Hepatocyte (in vitro differentiated cells): ENCODE measurements at regions not wholly inside any gene's neighbourhood (a gene's known extent, or its start where the extent isn't known, plus 50 kb on each side); places are given as distances from the start of the nearest gene placed in this dataset.

ENCODE experiments used
- DNase-seq: peaks from one replicate; pipeline ENCODE4 v3.0.0-alpha.2; 2016; ENCODE audit warnings: low spot score
- H2AFZ ChIP-seq: fragments of 200-600 bp; sonication (generic); 2 replicates; pipeline ENCODE4 v1.6.0; 2016; ENCODE audit warnings: antibody characterized with exemption, mild to moderate bottlenecking
- H3K27ac ChIP-seq: fragments of 200-600 bp; sonication (generic); 2 replicates; pipeline ENCODE4 v1.5.1; 2016; ENCODE audit warnings: mild to moderate bottlenecking
- H3K27me3 ChIP-seq: fragments of 200-600 bp; sonication (generic); 2 replicates; pipeline ENCODE4 v1.6.1; 2016
- H3K36me3 ChIP-seq: fragments of 200-600 bp; sonication (generic); replicated peaks from 2 replicates; pipeline ENCODE4 v1.5.1; 2016; ENCODE audit warnings: low read depth; ENCODE audit not compliant: insufficient read depth
- H3K4me1 ChIP-seq: fragments of 200-600 bp; sonication (generic); 2 replicates; pipeline ENCODE4 v1.5.1; 2016; ENCODE audit warnings: mild to moderate bottlenecking, moderate library complexity; ENCODE audit not compliant: insufficient read depth
- H3K4me2 ChIP-seq: fragments of 200-600 bp; sonication (generic); 2 replicates; pipeline ENCODE4 v1.6.0; 2016
- H3K4me3 ChIP-seq: fragments of 200-600 bp; sonication (generic); 2 replicates; pipeline ENCODE4 v1.5.1; 2016; ENCODE audit warnings: mild to moderate bottlenecking
- H3K79me2 ChIP-seq: fragments of 200-600 bp; sonication (generic); 2 replicates; pipeline ENCODE4 v1.6.0; 2017; ENCODE audit warnings: mild to moderate bottlenecking
- H3K9me2 ChIP-seq: fragments of 200-600 bp; sonication (generic); replicated peaks from 2 replicates; pipeline ENCODE4 v1.6.0; 2017; ENCODE audit warnings: mild to moderate bottlenecking; ENCODE audit not compliant: insufficient read depth
- H3K9me3 ChIP-seq: fragments of 200-600 bp; sonication (generic); 2 replicates; pipeline ENCODE4 v1.5.1; 2016; ENCODE audit warnings: low read depth, mild to moderate bottlenecking
- H4K20me1 ChIP-seq: fragments of 200-600 bp; sonication (generic); 2 replicates; pipeline ENCODE4 v1.6.0; 2016; ENCODE audit warnings: mild to moderate bottlenecking; ENCODE audit not compliant: insufficient read depth, poor library complexity, severe bottlenecking
- EZH2 ChIP-seq: fragments of 200-600 bp; sonication (generic); IDR thresholded peaks from 2 replicates; pipeline ENCODE4 v1.6.1; 2016; ENCODE audit warnings: antibody characterized with exemption, mild to moderate bottlenecking, borderline replicate concordance
- EZH2phosphoT487 ChIP-seq: fragments of 200-600 bp; sonication (generic); IDR thresholded peaks from one replicate; pipeline ENCODE4 v1.6.1; 2018; ENCODE audit warnings: antibody characterized with exemption, mild to moderate bottlenecking, low read depth, moderate library complexity; ENCODE audit not compliant: unreplicated experiment, severe bottlenecking
- WGBS: methylation state at CpG from one replicate; pipeline ENCODE4 v1.1.6; 2016; ENCODE audit warnings: low lambda C conversion rate; ENCODE audit errors: missing lambda C conversion rate; 5-methylcytosine and 5-hydroxymethylcytosine counted together
- TF ChIP-seq, protein P1 (sequence below): fragments of 200-600 bp; sonication (generic); IDR thresholded peaks from 2 replicates; pipeline ENCODE4 v1.5.1; 2016; ENCODE audit warnings: antibody characterized with exemption, mild to moderate bottlenecking; ENCODE audit not compliant: poor library complexity

- no peaks in the 10 kb centered on the region for H3K27me3 ChIP-seq
- H3K4me2 ChIP-seq: no peak overlapping the region
- H3K79me2 ChIP-seq: no peaks in the 10 kb centered on the region
- no peaks in the 10 kb centered on the region for H3K9me2 ChIP-seq
- H2AFZ ChIP-seq: no peak overlapping the region
- no peaks in the 10 kb centered on the region for H4K20me1 ChIP-seq
- TF ChIP-seq EZH2 (no peak), EZH2phosphoT487 (no peak)
- TF ChIP-seq, protein P1, sequence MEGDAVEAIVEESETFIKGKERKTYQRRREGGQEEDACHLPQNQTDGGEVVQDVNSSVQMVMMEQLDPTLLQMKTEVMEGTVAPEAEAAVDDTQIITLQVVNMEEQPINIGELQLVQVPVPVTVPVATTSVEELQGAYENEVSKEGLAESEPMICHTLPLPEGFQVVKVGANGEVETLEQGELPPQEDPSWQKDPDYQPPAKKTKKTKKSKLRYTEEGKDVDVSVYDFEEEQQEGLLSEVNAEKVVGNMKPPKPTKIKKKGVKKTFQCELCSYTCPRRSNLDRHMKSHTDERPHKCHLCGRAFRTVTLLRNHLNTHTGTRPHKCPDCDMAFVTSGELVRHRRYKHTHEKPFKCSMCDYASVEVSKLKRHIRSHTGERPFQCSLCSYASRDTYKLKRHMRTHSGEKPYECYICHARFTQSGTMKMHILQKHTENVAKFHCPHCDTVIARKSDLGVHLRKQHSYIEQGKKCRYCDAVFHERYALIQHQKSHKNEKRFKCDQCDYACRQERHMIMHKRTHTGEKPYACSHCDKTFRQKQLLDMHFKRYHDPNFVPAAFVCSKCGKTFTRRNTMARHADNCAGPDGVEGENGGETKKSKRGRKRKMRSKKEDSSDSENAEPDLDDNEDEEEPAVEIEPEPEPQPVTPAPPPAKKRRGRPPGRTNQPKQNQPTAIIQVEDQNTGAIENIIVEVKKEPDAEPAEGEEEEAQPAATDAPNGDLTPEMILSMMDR: no peak
- H3K9me3 ChIP-seq: no peaks in the 10 kb centered on the region
- no peak for DNase-seq
- H3K27ac ChIP-seq: no peak overlapping the region
- H3K4me3 ChIP-seq: no peak overlapping the region
- no peaks in the 10 kb centered on the region for H3K36me3 ChIP-seq
- 79% methylated on average over 2 of the region's 2 CpGs for WGBS
- no peaks in the 10 kb centered on the region for H3K4me1 ChIP-seq
These were observed 356.8 kb upstream of the C1orf87 start for GRCh38 chr1:60430375-60430774.

GRCh38 chr1:60428127-60428526, 354.6 kb upstream of the C1orf87 start:
- Histone ChIP-seq H2AFZ (no peak overlapping the region), H3K27me3 (no peaks in the 10 kb centered on the region), H3K79me2 (no peaks in the 10 kb centered on the region), H3K9me2 (no peaks in the 10 kb centered on the region), H3K27ac (no peak overlapping the region), H3K4me2 (no peak overlapping the region), H3K4me1 (no peaks in the 10 kb centered on the region), H3K9me3 (no peaks in the 10 kb centered on the region), H3K4me3 (no peak overlapping the region), H3K36me3 (no peaks in the 10 kb centered on the region), H4K20me1 (no peaks in the 10 kb centered on the region)
- peak; percentile 8 for DNase-seq
- TF ChIP-seq, protein P1: no peak
- TF ChIP-seq EZH2phosphoT487: no peak
- no peak for TF ChIP-seq EZH2
- 74% methylated on average over 4 of the region's 4 CpGs for WGBS

DNA sequence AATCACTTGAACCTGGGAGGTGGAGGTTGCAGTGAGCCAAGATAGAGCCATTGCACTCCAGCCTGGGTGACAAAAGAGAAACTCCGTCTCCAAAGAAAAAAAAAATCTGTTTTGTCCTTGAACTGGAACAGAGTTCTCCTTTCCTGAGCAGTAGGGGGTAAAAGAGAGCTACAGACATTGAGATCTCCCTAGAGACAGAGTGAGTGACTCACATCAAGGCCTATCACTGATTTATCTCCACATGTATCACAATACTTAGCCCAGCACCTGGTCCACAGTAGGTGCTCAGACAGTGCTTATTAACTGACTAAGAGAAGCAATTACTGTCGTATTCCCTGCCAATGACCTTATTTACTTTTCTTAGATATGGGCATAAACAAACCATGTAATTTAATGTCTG, 354.1 kb upstream of the C1orf87 start:
- H3K9me3 ChIP-seq: no peaks in the 10 kb centered on the region
- no peaks in the 10 kb centered on the region for H3K4me1 ChIP-seq
- no peak for DNase-seq
- H3K27me3 ChIP-seq: no peaks in the 10 kb centered on the region
- no peak for TF ChIP-seq EZH2
- TF ChIP-seq EZH2phosphoT487: no peak
- TF ChIP-seq, protein P1: no peak
- H3K4me3 ChIP-seq: no peak overlapping the region
- no peak overlapping the region for H2AFZ ChIP-seq
- no peak overlapping the region for H3K4me2 ChIP-seq
- no peak overlapping the region for H3K27ac ChIP-seq
- no peaks in the 10 kb centered on the region for H3K79me2 ChIP-seq
- H4K20me1 ChIP-seq: no peaks in the 10 kb centered on the region
- 80% methylated on average over 2 of the region's 2 CpGs for WGBS
- no peaks in the 10 kb centered on the region for H3K36me3 ChIP-seq
- H3K9me2 ChIP-seq: no peaks in the 10 kb centered on the region

DNA sequence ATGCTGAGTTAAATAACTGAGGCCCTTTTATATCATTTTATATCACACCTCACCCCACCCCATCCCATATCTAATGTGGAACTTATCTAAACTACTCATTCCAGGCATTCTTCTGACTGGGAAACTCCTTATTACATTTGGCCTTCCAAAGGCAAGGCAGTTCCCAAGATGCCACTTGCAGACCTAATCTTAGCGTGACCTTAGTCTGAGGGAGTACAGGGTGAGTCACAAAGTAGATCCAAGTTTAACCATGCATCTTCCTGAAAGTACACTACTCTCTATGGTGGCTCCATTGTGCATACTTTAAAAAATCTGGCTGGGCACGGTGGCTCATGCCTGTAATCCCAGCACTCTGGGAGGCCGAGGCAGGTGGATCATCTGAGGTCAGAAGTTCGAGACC, 353.6 kb upstream of the C1orf87 start:
- no peak for DNase-seq
- H3K27ac ChIP-seq: no peak overlapping the region
- H3K4me2 ChIP-seq: no peak overlapping the region
- 79% methylated on average over 4 of the region's 4 CpGs for WGBS
- H3K9me2 ChIP-seq: no peaks in the 10 kb centered on the region
- H3K79me2 ChIP-seq: no peaks in the 10 kb centered on the region
- no peaks in the 10 kb centered on the region for H4K20me1 ChIP-seq
- no peak overlapping the region for H2AFZ ChIP-seq
- no peaks in the 10 kb centered on the region for H3K27me3 ChIP-seq
- H3K9me3 ChIP-seq: no peaks in the 10 kb centered on the region
- H3K4me3 ChIP-seq: no peak overlapping the region
- TF ChIP-seq EZH2 (no peak), EZH2phosphoT487 (no peak)
- TF ChIP-seq, protein P1: no peak
- H3K36me3 ChIP-seq: no peaks in the 10 kb centered on the region
- H3K4me1 ChIP-seq: no peaks in the 10 kb centered on the region
